ENCODE measurements at regions not wholly inside any gene's neighbourhood (a gene's known extent, or its start where the extent isn't known, plus 50 kb on each side); places are given as distances from the start of the nearest gene placed in this dataset.

DNA sequence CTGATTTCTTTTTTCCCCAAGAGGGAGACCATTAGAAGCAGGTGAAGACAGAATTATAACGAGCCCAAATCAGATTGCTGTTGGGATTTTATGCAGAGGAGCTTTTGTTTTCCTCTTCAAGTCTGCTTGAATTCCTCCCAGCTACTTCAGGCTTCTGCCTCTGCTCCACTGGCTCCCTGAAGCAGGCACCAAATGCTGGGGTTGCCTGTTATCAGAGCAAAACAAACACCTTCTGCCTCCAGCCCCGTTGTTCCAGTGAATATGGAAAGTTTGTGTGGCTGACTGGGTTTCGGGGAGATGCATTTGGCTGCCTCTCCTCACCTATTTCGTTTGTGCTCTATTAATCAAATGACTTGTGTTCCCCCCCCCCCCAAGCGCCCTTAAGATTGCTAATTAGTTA lies 209.2 kb downstream of the URB2 start:
- Histone ChIP-seq H3K4me1 (ENCODE audit: control insufficient read depth in 5 of 5, insufficient read depth in 5 of 5, low read length in 5 of 5) (peaks cover 0 to 4% (median 0%) of the 10 kb centered on the region in 5 donors), H3K9me3 (ENCODE audit: control insufficient read depth in 5 of 5, low read length in 5 of 5) (no peaks in the 10 kb centered on the region), H3K27ac (ENCODE audit: low read depth, low read length) (no peak overlapping the region), H3K4me3 (ENCODE audit: low read depth in 1 of 5, low read length in 5 of 5) (no peak overlapping the region), H3K36me3 (ENCODE audit: control insufficient read depth in 5 of 5, insufficient read depth in 5 of 5, low read length in 5 of 5) (no peaks in the 10 kb centered on the region), H3K9ac (ENCODE audit: low read length in 5 of 5) (no peak overlapping the region), H3K27me3 (ENCODE audit: control insufficient read depth in 5 of 5, insufficient read depth in 4 of 5, low read length in 5 of 5) (peaks cover 0 to 6% (median 4%) of the 10 kb centered on the region in 5 donors)

DNA sequence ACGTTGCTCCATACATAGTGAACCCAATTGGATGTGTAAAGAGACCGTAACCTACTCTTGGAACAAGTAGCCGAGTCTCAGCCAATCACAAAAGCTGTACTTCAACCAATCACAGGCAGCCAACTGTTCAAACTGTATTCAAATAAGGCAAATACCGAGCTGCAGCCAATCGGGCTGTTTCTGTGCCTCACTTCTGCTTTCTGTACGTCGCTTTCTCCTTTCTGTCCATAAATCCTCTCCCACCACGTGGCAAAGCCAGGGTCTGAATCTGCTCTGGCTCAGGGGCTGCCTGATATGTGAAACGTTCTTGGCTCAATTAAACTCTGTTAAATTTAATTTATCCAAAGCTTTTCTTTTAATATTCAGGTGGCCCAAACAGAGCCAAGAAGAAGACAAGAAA lies 210.3 kb downstream of the URB2 start:
- H3K36me3 ChIP-seq (ENCODE audit: control insufficient read depth in 5 of 5, insufficient read depth in 5 of 5, low read length in 5 of 5), result no peaks in the 10 kb centered on the region
- peaks cover 0 to 6% (median 4%) of the 10 kb centered on the region in 5 donors for H3K27me3 ChIP-seq (ENCODE audit: control insufficient read depth in 5 of 5, insufficient read depth in 4 of 5, low read length in 5 of 5)
- no peak overlapping the region for H3K27ac ChIP-seq (ENCODE audit: low read depth, low read length)
- H3K9me3 ChIP-seq (ENCODE audit: control insufficient read depth in 5 of 5, low read length in 5 of 5), result no peaks in the 10 kb centered on the region
- H3K9ac ChIP-seq (ENCODE audit: low read length in 5 of 5), result no peak overlapping the region
- no peak overlapping the region for H3K4me3 ChIP-seq (ENCODE audit: low read depth in 1 of 5, low read length in 5 of 5)
- peaks cover 0 to 4% (median 0%) of the 10 kb centered on the region in 5 donors for H3K4me1 ChIP-seq (ENCODE audit: control insufficient read depth in 5 of 5, insufficient read depth in 5 of 5, low read length in 5 of 5)

DNA sequence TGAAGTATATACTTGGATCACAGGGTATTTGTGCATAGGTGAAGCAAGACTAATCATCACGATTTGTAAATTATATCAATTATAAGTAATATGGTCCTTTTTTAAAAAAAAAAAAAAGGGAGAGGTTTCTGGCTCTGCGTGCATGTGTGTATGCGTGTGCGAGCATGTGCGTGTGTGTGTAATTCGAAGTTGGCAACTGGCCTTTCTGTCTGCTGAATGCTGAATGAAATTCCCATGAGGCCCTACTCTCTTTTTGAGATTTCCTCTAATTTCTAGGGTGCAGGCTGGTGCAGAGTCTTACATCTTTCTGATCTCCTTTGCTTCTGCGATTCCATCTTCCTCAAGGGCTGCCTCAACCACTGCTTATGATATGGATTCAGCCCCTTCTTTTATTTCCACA lies 212.2 kb downstream of the URB2 start:
- Histone ChIP-seq H3K4me1 (ENCODE audit: control insufficient read depth in 5 of 5, insufficient read depth in 5 of 5, low read length in 5 of 5) (no peaks in the 10 kb centered on the region), H3K27me3 (ENCODE audit: control insufficient read depth in 5 of 5, insufficient read depth in 4 of 5, low read length in 5 of 5) (peaks cover 0 to 6% (median 3%) of the 10 kb centered on the region in 5 donors), H3K4me3 (ENCODE audit: low read depth in 1 of 5, low read length in 5 of 5) (no peak overlapping the region)

DNA sequence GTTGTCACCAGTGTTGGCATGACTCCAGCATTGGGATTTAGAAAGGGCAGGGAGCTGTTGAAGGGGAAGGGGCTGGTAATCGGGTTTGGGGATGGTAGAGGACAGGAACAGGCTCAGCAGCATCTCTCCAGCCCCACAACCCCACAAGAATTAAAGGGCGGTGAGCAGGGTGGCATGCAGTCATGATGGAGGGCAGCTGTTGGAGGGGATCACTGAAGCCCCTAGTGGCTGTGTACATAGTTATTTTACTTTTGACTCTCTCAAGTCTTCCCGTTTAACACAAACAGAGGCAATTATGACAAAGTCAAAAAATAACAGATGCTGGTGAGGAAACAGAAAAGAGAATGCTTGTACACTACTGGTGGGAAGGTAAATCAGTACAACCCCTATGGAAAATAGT lies 213.8 kb downstream of the URB2 start:
- no peak overlapping the region for H3K4me3 ChIP-seq (ENCODE audit: low read depth in 1 of 5, low read length in 5 of 5)
- H3K9ac ChIP-seq (ENCODE audit: low read length in 5 of 5), result no peak overlapping the region
- peaks cover 0 to 6% (median 3%) of the 10 kb centered on the region in 5 donors for H3K27me3 ChIP-seq (ENCODE audit: control insufficient read depth in 5 of 5, insufficient read depth in 4 of 5, low read length in 5 of 5)
- H3K27ac ChIP-seq (ENCODE audit: low read depth, low read length), result no peak overlapping the region
- H3K9me3 ChIP-seq (ENCODE audit: control insufficient read depth in 5 of 5, low read length in 5 of 5), result no peaks in the 10 kb centered on the region
- no peaks in the 10 kb centered on the region for H3K36me3 ChIP-seq (ENCODE audit: control insufficient read depth in 5 of 5, insufficient read depth in 5 of 5, low read length in 5 of 5)
- no peaks in the 10 kb centered on the region for H3K4me1 ChIP-seq (ENCODE audit: control insufficient read depth in 5 of 5, insufficient read depth in 5 of 5, low read length in 5 of 5)

More for the DNA sequence above, 212.2 kb downstream of the URB2 start:
- no peak overlapping the region for H3K9ac ChIP-seq (ENCODE audit: low read length in 5 of 5)
- no peak overlapping the region for H3K27ac ChIP-seq (ENCODE audit: low read depth, low read length)
- no peaks in the 10 kb centered on the region for H3K36me3 ChIP-seq (ENCODE audit: control insufficient read depth in 5 of 5, insufficient read depth in 5 of 5, low read length in 5 of 5)
- H3K9me3 ChIP-seq (ENCODE audit: control insufficient read depth in 5 of 5, low read length in 5 of 5), result no peaks in the 10 kb centered on the region

DNA sequence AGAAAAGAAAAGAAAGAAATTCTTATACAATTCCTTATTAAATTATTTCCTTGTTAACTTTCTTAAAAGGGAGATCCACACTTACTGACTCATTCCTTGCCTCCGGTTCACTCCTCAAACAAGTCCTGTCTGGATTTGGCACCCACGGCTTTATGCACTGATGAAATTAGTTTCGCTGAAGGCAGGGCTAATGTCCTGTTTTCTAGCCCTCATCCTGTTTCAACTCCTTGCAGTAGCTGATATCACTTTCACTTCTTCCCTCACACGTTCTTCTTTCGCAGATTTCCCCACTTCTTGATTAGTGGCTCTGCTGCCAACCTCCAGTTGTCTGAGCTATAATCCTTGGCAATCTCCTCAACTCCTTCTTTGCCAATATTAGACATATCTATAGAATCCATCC lies 215.2 kb downstream of the URB2 start:
- no peaks in the 10 kb centered on the region for H3K4me1 ChIP-seq (ENCODE audit: control insufficient read depth in 5 of 5, insufficient read depth in 5 of 5, low read length in 5 of 5)

DNA sequence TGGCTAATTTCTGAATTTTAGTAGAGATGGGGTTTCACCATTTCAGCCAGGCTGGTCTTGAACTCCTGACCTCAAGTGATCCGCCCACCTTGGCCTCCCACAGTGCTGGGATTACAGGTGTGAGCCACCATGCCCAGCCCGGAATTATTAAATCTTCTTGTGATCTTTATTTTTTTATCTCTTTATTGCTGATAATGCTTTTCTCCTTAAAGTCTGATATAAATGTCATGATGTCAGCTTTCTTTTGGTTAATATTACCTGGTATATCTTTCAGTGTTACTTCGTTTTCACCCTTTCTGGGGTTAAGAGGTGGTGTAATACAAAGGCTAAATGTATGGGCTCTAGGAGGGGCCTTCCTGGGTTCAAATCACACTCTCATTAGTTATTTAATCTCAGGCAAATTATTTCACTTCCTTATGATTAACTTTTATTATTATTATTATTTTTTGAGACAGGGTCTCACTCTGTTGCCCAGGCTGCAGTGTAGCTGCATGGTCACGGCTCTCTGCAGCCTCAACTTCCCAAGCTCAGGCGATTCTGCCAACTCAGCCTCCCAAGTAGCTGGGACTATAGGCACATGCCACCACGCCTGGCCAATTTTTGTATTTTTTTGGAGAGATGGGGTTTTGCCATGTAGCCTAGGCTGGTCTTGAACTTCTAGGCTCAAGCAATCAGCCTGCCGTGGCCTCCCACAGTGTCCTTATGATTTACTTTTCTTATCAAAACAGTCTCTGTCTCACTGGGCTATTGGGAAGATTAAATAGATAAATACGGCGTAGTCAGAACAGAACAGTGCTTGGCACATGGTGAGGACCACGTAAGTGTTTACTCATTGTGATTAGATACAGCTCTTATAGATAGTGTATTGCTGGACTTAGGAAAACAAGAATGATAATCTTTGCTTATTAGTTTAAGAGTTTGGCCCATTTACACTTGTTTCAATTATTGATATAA lies 216.5 kb downstream of the URB2 start:
- H3K27ac ChIP-seq (ENCODE audit: low read depth, low read length), result no peak overlapping the region
- H3K27me3 ChIP-seq (ENCODE audit: control insufficient read depth in 5 of 5, insufficient read depth in 4 of 5, low read length in 5 of 5), result peaks cover 0 to 3% (median 2%) of the 10 kb centered on the region in 5 donors
- H3K9ac ChIP-seq (ENCODE audit: low read length in 5 of 5), result no peak overlapping the region
- no peaks in the 10 kb centered on the region for H3K9me3 ChIP-seq (ENCODE audit: control insufficient read depth in 5 of 5, low read length in 5 of 5)
- no peaks in the 10 kb centered on the region for H3K36me3 ChIP-seq (ENCODE audit: control insufficient read depth in 5 of 5, insufficient read depth in 5 of 5, low read length in 5 of 5)
- no peaks in the 10 kb centered on the region for H3K4me1 ChIP-seq (ENCODE audit: control insufficient read depth in 5 of 5, insufficient read depth in 5 of 5, low read length in 5 of 5)
- no peak overlapping the region for H3K4me3 ChIP-seq (ENCODE audit: low read depth in 1 of 5, low read length in 5 of 5)

More for the DNA sequence above, 215.2 kb downstream of the URB2 start:
- Histone ChIP-seq H3K27me3 (ENCODE audit: control insufficient read depth in 5 of 5, insufficient read depth in 4 of 5, low read length in 5 of 5) (peaks cover 0 to 3% (median 1%) of the 10 kb centered on the region in 5 donors), H3K27ac (ENCODE audit: low read depth, low read length) (no peak overlapping the region), H3K9ac (ENCODE audit: low read length in 5 of 5) (no peak overlapping the region), H3K36me3 (ENCODE audit: control insufficient read depth in 5 of 5, insufficient read depth in 5 of 5, low read length in 5 of 5) (no peaks in the 10 kb centered on the region), H3K9me3 (ENCODE audit: control insufficient read depth in 5 of 5, low read length in 5 of 5) (no peaks in the 10 kb centered on the region), H3K4me3 (ENCODE audit: low read depth in 1 of 5, low read length in 5 of 5) (no peak overlapping the region)

DNA sequence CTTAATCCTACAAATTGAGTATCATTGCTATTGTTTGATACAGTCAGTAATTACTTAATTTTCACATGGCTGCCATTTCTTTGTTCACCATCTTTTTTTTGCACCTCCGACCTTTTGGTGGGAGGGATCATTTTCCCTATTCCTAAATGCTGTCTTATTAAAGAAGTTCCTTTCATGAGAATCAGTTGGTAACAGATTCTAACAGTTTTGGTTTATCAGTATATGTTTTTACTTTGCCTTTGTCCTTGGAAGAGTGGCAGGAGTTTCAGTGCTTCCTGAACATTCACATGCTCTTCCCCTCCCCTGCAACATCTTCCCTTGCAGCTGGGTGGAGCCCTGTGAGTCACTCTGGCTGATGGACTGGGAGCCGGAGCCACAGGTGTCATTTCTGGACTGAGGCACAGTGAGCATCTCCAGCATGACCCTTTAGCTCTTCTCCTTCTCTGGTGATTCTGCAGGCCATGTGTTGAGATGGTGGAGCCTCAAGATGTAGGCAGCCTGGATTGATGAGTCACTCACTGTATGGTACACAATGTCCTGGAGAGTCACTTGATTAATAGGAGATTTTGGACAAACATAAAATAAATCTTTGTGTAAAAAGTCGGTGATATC lies 217.7 kb downstream of the URB2 start:
- Histone ChIP-seq H3K36me3 (ENCODE audit: control insufficient read depth in 5 of 5, insufficient read depth in 5 of 5, low read length in 5 of 5) (no peaks in the 10 kb centered on the region), H3K27me3 (ENCODE audit: control insufficient read depth in 5 of 5, insufficient read depth in 4 of 5, low read length in 5 of 5) (peaks cover 0 to 3% (median 3%) of the 10 kb centered on the region in 5 donors), H3K9ac (ENCODE audit: low read length in 5 of 5) (no peak overlapping the region), H3K4me3 (ENCODE audit: low read depth in 1 of 5, low read length in 5 of 5) (no peak overlapping the region), H3K27ac (ENCODE audit: low read depth, low read length) (no peak overlapping the region), H3K9me3 (ENCODE audit: control insufficient read depth in 5 of 5, low read length in 5 of 5) (no peaks in the 10 kb centered on the region), H3K4me1 (ENCODE audit: control insufficient read depth in 5 of 5, insufficient read depth in 5 of 5, low read length in 5 of 5) (no peaks in the 10 kb centered on the region)

DNA sequence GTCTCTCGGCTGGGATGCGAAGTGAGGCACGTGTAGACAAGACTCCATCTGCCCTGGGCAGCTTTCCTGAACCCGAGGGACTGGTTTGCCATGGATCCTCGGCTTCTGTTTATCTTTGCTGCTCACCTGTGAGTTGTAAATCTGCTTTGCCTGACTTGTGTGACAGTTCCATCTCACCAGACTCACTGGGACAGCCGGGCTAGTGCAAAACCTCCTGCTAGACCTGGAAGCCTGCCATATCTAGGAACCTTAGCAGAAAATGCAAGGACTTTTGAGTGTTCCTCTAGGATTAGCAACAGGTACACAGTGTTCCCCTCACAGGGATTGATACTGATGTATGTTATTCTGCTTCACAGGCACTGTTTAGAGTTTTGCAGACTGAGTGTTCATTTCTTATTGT lies 218.6 kb downstream of the URB2 start:
- Histone ChIP-seq H3K9me3 (ENCODE audit: control insufficient read depth in 5 of 5, low read length in 5 of 5) (no peaks in the 10 kb centered on the region), H3K4me1 (ENCODE audit: control insufficient read depth in 5 of 5, insufficient read depth in 5 of 5, low read length in 5 of 5) (no peaks in the 10 kb centered on the region), H3K9ac (ENCODE audit: low read length in 5 of 5) (no peak overlapping the region), H3K27me3 (ENCODE audit: control insufficient read depth in 5 of 5, insufficient read depth in 4 of 5, low read length in 5 of 5) (peaks cover 0 to 3% (median 3%) of the 10 kb centered on the region in 5 donors), H3K4me3 (ENCODE audit: low read depth in 1 of 5, low read length in 5 of 5) (no peak overlapping the region), H3K27ac (ENCODE audit: low read depth, low read length) (no peak overlapping the region), H3K36me3 (ENCODE audit: control insufficient read depth in 5 of 5, insufficient read depth in 5 of 5, low read length in 5 of 5) (no peaks in the 10 kb centered on the region)

DNA sequence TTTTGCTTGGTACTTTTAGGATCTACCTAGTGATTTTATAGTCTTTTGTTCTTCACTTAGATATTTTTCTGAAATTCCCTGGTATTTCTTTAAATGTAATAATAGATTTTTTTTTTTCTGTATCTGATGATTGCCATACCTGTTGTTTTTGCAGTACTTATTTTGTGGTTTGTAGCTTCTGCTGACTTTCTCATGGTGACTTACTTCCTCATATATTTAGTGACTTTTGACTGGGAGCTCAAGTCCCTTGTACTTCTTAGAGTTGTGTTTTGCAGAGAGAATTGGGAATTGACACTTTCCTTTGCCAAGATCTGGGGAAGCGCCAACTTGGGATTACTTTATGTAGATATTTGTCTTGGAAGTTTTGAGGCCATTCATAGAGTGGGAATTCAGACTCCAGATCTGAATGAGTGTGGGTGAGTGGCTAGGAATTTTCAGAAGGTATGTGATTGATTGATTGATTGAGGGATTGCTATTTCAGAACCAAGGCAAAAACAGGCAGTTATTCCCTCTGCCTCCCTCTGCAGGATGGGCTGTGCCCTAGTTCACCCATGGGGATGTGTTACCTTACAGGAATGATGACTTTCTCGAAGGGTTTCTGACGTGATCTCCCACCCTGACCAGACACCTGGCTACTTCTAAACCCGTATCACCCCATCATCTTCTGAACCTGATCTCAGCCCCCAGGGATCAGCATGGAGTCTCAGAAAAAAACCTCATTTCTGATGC lies 219.5 kb downstream of the URB2 start:
- no peak overlapping the region for H3K4me3 ChIP-seq (ENCODE audit: low read depth in 1 of 5, low read length in 5 of 5)
- H3K27me3 ChIP-seq (ENCODE audit: control insufficient read depth in 5 of 5, insufficient read depth in 4 of 5, low read length in 5 of 5), result peaks cover 0 to 3% (median 3%) of the 10 kb centered on the region in 5 donors
- no peak overlapping the region for H3K27ac ChIP-seq (ENCODE audit: low read depth, low read length)
- H3K36me3 ChIP-seq (ENCODE audit: control insufficient read depth in 5 of 5, insufficient read depth in 5 of 5, low read length in 5 of 5), result no peaks in the 10 kb centered on the region
- no peaks in the 10 kb centered on the region for H3K9me3 ChIP-seq (ENCODE audit: control insufficient read depth in 5 of 5, low read length in 5 of 5)
- H3K9ac ChIP-seq (ENCODE audit: low read length in 5 of 5), result no peak overlapping the region
- H3K4me1 ChIP-seq (ENCODE audit: control insufficient read depth in 5 of 5, insufficient read depth in 5 of 5, low read length in 5 of 5), result no peaks in the 10 kb centered on the region
